Fibroblast of skin of abdomen (primary cell): ENCODE measurements at regions not wholly inside any gene's neighbourhood (a gene's known extent, or its start where the extent isn't known, plus 50 kb on each side); places are given as distances from the start of the nearest gene placed in this dataset.

ENCODE experiments used
- DNase-seq: peaks from one replicate; pipeline ENCODE4 v3.0.0-alpha.2; 2013

DNA sequence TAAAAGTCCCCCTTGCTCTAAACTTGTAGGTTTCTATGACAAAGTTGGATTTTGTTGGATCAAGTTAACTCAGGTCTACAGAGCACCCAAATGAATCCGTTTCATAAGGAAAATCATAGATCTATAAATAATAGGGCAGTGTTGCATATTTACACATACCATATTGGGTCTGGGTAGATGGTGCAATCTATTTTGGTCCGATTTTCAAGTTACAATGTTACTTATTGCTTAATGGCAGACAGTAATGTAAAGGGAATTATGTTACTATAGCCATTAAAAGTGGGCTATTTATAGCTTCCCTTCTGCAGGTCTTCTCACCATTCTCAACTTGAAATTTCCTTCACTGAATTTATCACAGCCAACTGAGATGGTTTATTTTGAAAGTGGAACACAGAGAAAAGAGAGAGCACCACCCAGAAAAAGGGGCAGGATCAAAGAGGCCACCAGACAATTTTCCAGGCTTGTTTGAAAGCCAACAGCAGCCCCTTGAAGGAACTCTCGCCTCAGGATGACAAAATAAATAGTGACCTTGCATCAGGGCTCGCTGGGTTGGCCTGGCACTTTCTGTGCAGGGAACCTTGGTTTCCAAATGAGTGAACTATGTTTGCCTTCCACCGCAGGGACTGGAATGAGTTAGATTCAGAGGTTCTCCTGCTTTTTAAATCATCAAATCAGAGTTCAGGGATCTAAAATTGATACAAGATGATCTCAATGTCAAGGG, 260.2 kb upstream of the HES1 start:
- no peak for DNase-seq

DNA sequence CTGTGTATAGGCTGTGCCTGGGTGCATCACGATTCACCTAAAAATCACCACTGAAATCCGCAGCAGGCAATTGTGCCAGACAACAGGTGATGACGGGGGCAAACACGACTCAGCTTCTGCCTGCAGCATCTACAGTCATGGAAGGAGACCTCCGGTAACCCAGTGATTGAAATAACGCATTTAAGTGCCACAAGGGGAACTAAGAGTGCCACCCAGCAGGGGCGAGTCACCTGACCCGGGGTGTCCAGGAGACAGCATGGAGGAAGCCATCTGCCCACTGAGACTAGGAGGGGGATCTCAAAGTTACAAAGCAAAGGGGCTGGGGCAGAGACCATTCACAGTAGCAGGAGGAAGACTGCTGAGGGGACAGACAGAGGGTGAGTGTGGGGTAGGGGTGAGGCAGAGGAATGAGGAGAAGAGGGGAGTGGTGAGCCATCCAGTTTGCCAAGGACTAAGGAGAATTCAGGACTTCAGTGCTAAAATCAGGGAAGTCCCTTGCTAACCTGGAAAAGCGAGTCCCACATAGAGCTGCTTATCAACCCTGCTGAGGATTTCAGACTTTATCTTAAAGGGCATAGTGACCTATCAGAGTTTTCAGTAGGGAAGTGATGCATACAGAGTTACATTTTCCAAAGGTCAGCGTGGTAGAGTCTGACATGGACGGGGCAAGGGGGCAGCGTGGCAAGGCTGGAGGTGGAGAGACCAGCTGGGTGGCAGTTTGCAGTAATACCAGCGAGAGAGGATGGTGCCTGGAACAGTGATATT, 256.7 kb upstream of the HES1 start:
- no peak for DNase-seq

- DNase-seq, result no peak
Measured at GRCh38 chr3:193879864-193880242, 256.1 kb upstream of the HES1 start.

GRCh38 chr3:193882091-193882490, 253.9 kb upstream of the HES1 start:
- no peak for DNase-seq

DNA sequence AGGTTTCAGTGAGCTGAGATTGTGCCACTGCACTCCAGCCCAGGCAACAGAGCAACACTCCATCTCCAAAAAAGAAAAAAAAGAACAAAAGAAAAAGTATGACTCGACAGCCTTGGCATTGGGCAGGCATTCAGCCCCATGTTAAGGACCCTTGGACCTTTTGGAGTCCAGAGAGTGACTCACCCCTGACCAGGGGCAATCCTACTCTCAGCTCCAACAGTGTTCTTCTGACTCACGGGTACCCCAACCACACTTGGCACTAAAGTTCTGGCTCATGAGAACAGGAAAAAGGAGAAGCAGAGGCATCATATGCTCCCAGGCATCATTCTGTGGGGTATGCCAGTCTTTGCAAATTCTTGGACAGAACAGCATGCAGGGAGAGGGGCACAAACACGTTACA, 252.4 kb upstream of the HES1 start:
- no peak for DNase-seq

DNA sequence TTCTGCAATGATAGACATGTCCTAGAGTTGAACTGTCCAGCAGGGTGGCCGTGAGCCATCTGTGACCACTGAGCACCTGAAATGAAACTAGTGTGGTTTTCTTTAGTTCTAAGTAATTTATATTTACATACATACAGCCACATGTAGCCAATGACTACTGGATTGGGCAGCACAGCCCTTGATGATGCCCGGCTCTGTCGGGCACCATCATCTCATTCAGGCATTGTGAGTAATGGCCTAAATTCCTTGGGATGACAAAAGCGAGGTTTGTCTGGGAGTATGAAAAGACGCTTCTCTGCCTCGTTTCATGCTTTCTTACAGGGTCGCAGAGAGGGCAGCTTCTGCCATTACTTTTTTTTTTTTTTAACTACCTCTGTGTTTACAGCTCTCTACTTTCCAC, 251.9 kb upstream of the HES1 start:
- DNase-seq, result no peak

DNA sequence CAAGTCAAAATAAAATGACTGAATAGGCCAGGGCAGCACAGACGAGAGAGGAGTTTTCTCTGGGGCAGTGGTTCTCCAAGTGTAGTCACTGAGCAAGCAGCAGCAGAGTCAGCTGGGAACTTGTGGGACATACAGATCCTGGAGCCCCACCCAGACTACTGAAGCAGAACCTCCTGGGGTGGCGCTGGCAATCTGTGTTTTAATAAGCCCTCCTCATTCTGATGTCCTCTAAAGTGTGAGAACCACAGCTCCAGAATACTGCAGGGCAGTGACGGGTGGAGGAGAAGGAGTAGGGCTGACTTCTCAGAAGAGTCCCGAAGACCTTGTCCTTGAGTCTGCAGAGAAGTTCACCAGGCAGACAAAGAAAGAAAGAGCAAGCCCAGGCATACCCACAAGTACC, 251.3 kb upstream of the HES1 start:
- no peak for DNase-seq

- no peak for DNase-seq
Measured at GRCh38 chr3:193885832-193886231, 250.1 kb upstream of the HES1 start.

DNA sequence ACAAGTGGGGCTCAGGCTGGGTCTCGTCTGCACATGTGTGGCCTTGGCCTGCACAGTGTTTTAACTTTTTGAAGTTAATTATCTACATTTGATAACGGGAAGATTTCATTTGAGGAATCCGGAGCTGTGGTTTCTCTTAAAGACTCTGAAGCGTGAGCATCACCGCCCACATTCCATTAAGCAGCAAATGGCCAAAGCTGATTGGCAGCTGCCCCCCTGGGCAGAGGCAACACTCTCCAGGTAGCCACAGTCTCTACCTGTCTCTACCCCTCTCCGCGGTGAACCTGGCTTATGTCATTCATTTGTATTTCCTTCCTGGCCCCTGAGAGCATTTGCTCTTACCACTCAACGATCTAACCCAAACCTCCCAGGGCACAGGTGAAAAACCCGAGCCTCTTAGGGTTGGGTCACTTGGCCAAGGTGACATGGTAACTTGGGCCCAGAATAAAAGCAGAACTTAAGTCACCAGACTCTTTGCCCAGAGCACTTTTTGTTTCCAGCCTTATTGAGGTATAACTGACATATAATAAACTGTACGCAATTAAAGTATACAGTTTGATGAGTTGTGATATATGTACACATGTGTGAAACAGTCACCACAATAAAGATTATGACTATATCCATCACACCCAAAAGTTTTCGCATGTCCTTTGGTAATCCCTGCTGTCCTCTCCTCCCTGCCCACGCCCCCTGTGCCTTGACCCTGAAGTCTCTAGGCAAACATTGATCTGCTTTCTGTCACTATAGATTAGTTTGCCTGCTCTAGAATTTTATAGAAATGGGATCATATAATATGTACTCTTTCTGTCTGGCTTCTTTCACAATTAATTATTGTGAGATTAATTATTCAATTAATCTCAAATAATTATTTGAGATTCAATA, 245.7 kb upstream of the HES1 start:
- DNase-seq, result no peak

GRCh38 chr3:193894121-193894863, 241.7 kb upstream of the HES1 start:
- no peak for DNase-seq

- no peak for DNase-seq
Measured at GRCh38 chr3:193895409-193895808, 240.5 kb upstream of the HES1 start.

- no peak for DNase-seq
Measured at GRCh38 chr3:193896419-193896818, 239.5 kb upstream of the HES1 start.

DNA sequence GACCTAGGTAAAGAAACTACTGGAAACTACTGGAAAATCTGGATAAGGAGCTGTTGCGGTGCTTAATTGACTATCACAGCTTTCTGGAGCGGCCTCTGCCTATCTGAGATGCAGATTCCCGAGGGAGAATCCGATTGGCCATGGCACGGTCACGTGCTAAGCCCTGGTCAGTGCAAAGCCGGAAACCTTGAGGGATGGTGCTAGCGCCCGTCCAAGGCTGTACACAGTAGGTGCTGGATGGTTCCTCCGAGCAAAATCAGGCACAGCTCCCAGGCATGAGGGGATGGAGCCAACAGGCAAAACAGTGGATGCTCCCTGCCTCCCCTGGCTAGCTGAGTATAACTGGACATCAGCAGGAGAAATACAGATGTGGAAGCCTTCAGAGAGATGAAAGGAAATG, 238.7 kb upstream of the HES1 start:
- DNase-seq, result no peak

DNA sequence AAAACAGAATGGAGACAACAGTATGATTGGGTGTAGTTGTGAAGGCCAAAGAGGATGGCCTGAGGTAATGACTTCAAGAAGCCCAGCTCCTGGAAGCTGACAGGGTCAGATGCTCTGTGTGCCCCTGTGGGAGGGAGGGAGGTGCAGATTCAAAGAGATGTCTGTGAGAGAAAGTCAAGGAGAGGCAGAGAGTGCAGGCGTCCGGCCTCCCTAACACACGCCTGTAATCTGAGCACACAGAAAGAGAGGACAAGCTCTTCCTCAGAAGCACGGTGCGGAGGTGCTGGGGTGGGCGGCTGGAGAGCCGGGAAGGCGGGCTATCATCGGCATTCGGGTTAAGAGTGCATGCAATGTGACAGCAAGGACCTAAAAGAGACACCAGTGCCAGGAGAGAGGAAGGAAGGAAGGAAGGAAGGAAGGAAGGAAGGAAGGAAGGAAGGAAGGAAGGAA, 238.2 kb upstream of the HES1 start:
- no peak for DNase-seq

DNA sequence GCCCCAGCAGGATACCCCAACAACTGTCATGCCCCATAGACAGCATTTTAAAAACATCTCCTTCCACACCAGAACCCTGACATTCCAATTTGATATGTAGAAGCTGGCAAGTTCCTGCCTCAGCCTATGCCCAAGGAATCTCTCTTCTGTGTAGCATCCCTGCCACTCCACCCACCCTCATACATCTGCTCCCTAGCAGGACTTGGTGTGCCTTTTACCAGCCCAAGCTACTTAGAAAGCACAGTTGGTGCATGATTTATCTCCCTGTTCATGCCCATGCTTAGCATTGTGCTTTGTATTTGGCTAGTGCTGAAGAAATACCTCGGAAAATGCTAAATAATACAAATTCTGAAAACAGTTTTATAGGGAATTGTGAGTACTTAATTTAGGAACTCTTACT, 236.9 kb upstream of the HES1 start:
- no peak for DNase-seq

DNA sequence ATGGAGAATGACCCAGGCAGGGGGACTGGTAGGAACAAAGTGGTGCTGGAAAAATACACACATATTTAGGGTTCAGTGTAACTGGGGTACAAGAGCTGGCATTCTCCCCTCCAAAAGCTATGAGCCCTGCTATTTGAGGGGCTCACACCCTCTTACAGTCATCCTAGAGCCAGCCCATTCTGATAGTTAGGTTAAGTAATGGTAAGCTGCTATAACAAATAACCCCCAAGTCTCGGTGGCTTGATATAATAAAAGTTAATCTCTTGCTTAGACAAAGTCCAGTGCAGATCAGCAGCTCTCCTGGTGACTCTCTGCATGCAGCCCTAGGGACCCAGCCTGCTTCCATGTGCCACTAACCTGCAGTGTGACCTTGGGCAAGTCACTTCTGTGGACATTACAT, 234.9 kb upstream of the HES1 start:
- DNase-seq, result no peak

- no peak for DNase-seq
Measured at GRCh38 chr3:193902607-193903511, 233.1 kb upstream of the HES1 start.

GRCh38 chr3:193903512-193903817, 232.5 kb upstream of the HES1 start:
- DNase-seq, result no peak

DNA sequence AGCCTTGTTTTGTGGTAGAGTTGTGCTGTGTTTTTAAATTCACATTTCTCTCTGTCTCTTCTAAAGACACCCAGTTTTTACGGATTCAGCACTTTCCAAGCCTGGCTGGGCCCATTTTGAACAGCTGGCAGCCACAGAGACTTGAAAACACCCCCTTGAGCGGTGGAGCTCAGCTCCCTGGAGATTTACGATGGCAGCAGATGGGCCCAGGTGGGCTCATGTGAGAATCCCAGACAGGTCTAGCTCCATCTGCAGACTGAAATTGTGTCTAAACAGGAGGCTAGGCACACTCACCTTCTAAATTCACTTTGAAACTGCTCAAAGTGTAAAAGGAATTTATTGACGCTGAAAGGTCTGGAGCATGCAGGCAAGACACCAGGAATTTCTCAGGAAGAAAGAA, 232.0 kb upstream of the HES1 start:
- no peak for DNase-seq

GRCh38 chr3:193905541-193906396, 230.2 kb upstream of the HES1 start:
- DNase-seq, result peak; percentile 23
